ENCODE measurements at regions not wholly inside any gene's neighbourhood (a gene's known extent, or its start where the extent isn't known, plus 50 kb on each side); places are given as distances from the start of the nearest gene placed in this dataset.

GRCh38 chr7:153607354-153607753 is 444.8 kb upstream of the DPP6 start:
- ATAC-seq, result no peak
- TF ChIP-seq CTCF (IDR thresholded peaks at IDR 0.05), result no peak
- no peak for TF ChIP-seq TCF7L2 (IDR thresholded peaks at IDR 0.05; ENCODE audit: low read depth, low read length)
- no peak for TF ChIP-seq POLR2AphosphoS5 (IDR thresholded peaks at IDR 0.05; ENCODE audit: low read depth, low read length)
- no peak for TF ChIP-seq SIN3A (IDR thresholded peaks at IDR 0.05; ENCODE audit: borderline replicate concordance, insufficient read depth, low read depth, low read length)
- TF ChIP-seq REST (IDR thresholded peaks at IDR 0.05; ENCODE audit: insufficient read depth in 1 of 2, low read depth in 2 of 2, low read length in 1 of 2), result no peak
- intact Hi-C loops (cut with micrococcal nuclease; ENCODE audit: unreplicated experiment), result no loop called here
- CTCF ChIA-PET, result no interaction called here
- no peak for DNase-seq (ENCODE audit: low read depth, low spot score)
- BruUV-seq (replicated peaks), result no TSS peak
- Histone ChIP-seq H3K36me3 (ENCODE audit: control insufficient read depth, insufficient read depth, low read length) (no peaks in the 10 kb centered on the region), H3K27ac (ENCODE audit: low read length) (no peak overlapping the region), H3K9me3 (ENCODE audit: control insufficient read depth, insufficient read depth, low read depth, low read length) (0 out of 2 replicates have a peak, but pooled peaks cover 3% of the 10 kb centered on the region), H3K4me3 (ENCODE audit: low read depth in 2 of 2, low read length in 2 of 2) (no peak overlapping the region), H3K4me1 (ENCODE audit: control insufficient read depth, insufficient read depth, low read length) (no peaks in the 10 kb centered on the region), H3K27me3 (ENCODE audit: control insufficient read depth, insufficient read depth, low read length) (no peaks in the 10 kb centered on the region)
- POLR2A ChIA-PET, result no interaction called here
- in situ Hi-C loops (cut with HindIII; ENCODE audit: low pct_unique_long_range_greater_than_20kb, low sequenced_read_pairs), result no loop called here

DNA sequence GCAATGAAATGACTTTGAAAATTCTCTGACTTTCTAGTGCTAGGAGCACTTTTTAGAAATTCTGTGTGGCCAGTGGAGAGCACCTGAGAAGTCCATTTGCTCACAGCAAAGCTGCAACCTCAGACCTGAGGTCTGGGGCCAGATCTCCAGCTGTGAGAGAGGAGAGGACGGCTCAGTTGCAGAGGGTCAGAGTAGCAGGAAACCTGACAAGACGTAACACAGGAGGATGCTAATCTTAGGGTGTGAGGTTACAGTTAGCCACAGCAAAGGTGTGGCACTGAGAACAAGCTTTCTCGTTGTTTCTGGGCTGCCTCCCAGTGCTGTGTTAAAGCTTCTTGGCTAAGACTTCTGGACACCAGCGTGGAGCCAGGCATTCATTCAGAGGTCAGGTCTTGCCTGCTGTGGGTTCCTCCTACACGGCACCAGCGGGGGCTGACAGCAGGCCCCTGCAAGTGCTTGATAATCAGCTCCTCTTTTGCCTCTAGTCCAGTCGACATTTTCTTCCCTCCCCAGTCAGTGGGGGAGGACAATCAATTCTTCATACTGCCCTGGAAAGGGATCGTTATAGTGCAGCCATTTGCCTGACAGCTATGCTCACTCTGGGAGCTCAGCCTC is 435.4 kb upstream of the DPP6 start:
- in situ Hi-C loops (cut with HindIII; ENCODE audit: low pct_unique_long_range_greater_than_20kb, low sequenced_read_pairs), result no loop called here
- CTCF ChIA-PET, result no interaction called here
- DNase-seq (ENCODE audit: low read depth, low spot score), result no peak
- POLR2A ChIA-PET, result no interaction called here
- Histone ChIP-seq H3K27ac (ENCODE audit: low read length) (no peak overlapping the region), H3K4me1 (ENCODE audit: control insufficient read depth, insufficient read depth, low read length) (no peaks in the 10 kb centered on the region), H3K4me3 (ENCODE audit: low read depth in 2 of 2, low read length in 2 of 2) (no peak overlapping the region), H3K9me3 (ENCODE audit: control insufficient read depth, insufficient read depth, low read depth, low read length) (no peaks in the 10 kb centered on the region), H3K36me3 (ENCODE audit: control insufficient read depth, insufficient read depth, low read length) (no peaks in the 10 kb centered on the region), H3K27me3 (ENCODE audit: control insufficient read depth, insufficient read depth, low read length) (no peaks in the 10 kb centered on the region)
- TF ChIP-seq TCF7L2 (IDR thresholded peaks at IDR 0.05; ENCODE audit: low read depth, low read length) (no peak), REST (IDR thresholded peaks at IDR 0.05; ENCODE audit: insufficient read depth in 1 of 2, low read depth in 2 of 2, low read length in 1 of 2) (no peak), POLR2AphosphoS5 (IDR thresholded peaks at IDR 0.05; ENCODE audit: low read depth, low read length) (no peak), SIN3A (IDR thresholded peaks at IDR 0.05; ENCODE audit: borderline replicate concordance, insufficient read depth, low read depth, low read length) (no peak), CTCF (IDR thresholded peaks at IDR 0.05) (no peak)
- intact Hi-C loops (cut with micrococcal nuclease; ENCODE audit: unreplicated experiment), result no loop called here
- ATAC-seq, result no peak
- no TSS peak for BruUV-seq (replicated peaks)
